ENCODE measurements at regions not wholly inside any gene's neighbourhood (a gene's known extent, or its start where the extent isn't known, plus 50 kb on each side); places are given as distances from the start of the nearest gene placed in this dataset.

- TF ChIP-seq TAF1 (IDR thresholded peaks at IDR 0.05; ENCODE audit: borderline replicate concordance, low read depth, low read length) (no peak), POLR2A (IDR thresholded peaks at IDR 0.05; ENCODE audit: low read depth, low read length) (no peak), POLR2AphosphoS5 (IDR thresholded peaks at IDR 0.05; ENCODE audit: low read depth, low read length) (no peak)
Observed at GRCh38 chr4:156329779-156330178, 376.1 kb upstream of the CTSO start.
